ENCODE measurements at regions not wholly inside any gene's neighbourhood (a gene's known extent, or its start where the extent isn't known, plus 50 kb on each side); places are given as distances from the start of the nearest gene placed in this dataset.

GRCh38 chr6:159609652-159610178 lies 83.3 kb downstream of the SOD2 start:
- peaks cover 0 to 2% (median 1%) of the 10 kb centered on the region in 3 donors for H3K27me3 Mint-ChIP-seq (ENCODE audit: low read depth in 3 of 3)
- H3K9me3 Mint-ChIP-seq: peaks cover 3 to 10% (median 5%) of the 10 kb centered on the region in 7 donors
- no CpG with 5 or more reads among the region's 2 CpGs for WGBS (ENCODE audit: insufficient coverage)
- no peak overlapping the region for H3K27ac Mint-ChIP-seq
- H2AFZ ChIP-seq (ENCODE audit: insufficient read depth, low read depth, low read length, poor library complexity, severe bottlenecking): no peak overlapping the region
- H3K9me3 ChIP-seq (replicated peaks in 1 of 2; ENCODE audit: control insufficient read depth in 1 of 2, insufficient read depth in 1 of 2, low read length in 2 of 2): peaks cover 2 to 6% of the 10 kb centered on the region in 2 donors
- TF ChIP-seq CTCF (IDR thresholded peaks at IDR 0.05): no peak
- intact Hi-C loops (cut with micrococcal nuclease): no loop called here
- no peak overlapping the region for H3K4me2 ChIP-seq (replicated peaks; ENCODE audit: extremely low read depth, low read length, poor library complexity, severe bottlenecking)
- no peak overlapping the region for H3K4me3 Mint-ChIP-seq
- no peaks in the 10 kb centered on the region for H3K4me1 ChIP-seq (ENCODE audit: control insufficient read depth in 1 of 2, insufficient read depth in 2 of 2, low read length in 2 of 2)
- H3K4me3 ChIP-seq (replicated peaks in 1 of 3; ENCODE audit: low read depth in 2 of 3, low read length in 3 of 3): no peak overlapping the region
- H3K36me3 ChIP-seq (replicated peaks in 1 of 2; ENCODE audit: control insufficient read depth in 1 of 2, insufficient read depth in 2 of 2, low read length in 2 of 2): no peaks in the 10 kb centered on the region
- H4K20me1 ChIP-seq (ENCODE audit: insufficient read depth, low read length): no peaks in the 10 kb centered on the region
- H3K27ac ChIP-seq (ENCODE audit: low read depth in 1 of 2, low read length in 2 of 2): no peak overlapping the region
- H3K4me1 Mint-ChIP-seq: no peaks in the 10 kb centered on the region
- no peaks in the 10 kb centered on the region for H3K36me3 Mint-ChIP-seq
- no peaks in the 10 kb centered on the region for H3K79me2 ChIP-seq (ENCODE audit: insufficient read depth, low read length)
- DNase-seq: no peak
- H3K9ac ChIP-seq (ENCODE audit: insufficient read depth, low read length, poor library complexity, severe bottlenecking): no peak overlapping the region
- no peaks in the 10 kb centered on the region for H3K27me3 ChIP-seq (ENCODE audit: control insufficient read depth in 2 of 2, insufficient read depth in 2 of 2, low read length in 2 of 2)

- intact Hi-C loops (cut with micrococcal nuclease): no loop called here
- Mint-ChIP-seq H3K4me3 (no peak overlapping the region), H3K36me3 (no peaks in the 10 kb centered on the region), H3K27me3 (ENCODE audit: low read depth in 3 of 3) (peaks cover 0 to 1% (median 1%) of the 10 kb centered on the region in 3 donors), H3K27ac (no peak overlapping the region), H3K9me3 (peaks cover 0 to 8% (median 3%) of the 10 kb centered on the region in 7 donors), H3K4me1 (no peaks in the 10 kb centered on the region)
- H3K4me1 ChIP-seq (ENCODE audit: control insufficient read depth in 1 of 2, insufficient read depth in 2 of 2, low read length in 2 of 2): no peaks in the 10 kb centered on the region
- no peak overlapping the region for H3K4me2 ChIP-seq (replicated peaks; ENCODE audit: extremely low read depth, low read length, poor library complexity, severe bottlenecking)
- DNase-seq: no peak
- H4K20me1 ChIP-seq (ENCODE audit: insufficient read depth, low read length): no peaks in the 10 kb centered on the region
- H3K36me3 ChIP-seq (replicated peaks in 1 of 2; ENCODE audit: control insufficient read depth in 1 of 2, insufficient read depth in 2 of 2, low read length in 2 of 2): no peaks in the 10 kb centered on the region
- H3K4me3 ChIP-seq (replicated peaks in 1 of 3; ENCODE audit: low read depth in 2 of 3, low read length in 3 of 3): no peak overlapping the region
- H3K27me3 ChIP-seq (ENCODE audit: control insufficient read depth in 2 of 2, insufficient read depth in 2 of 2, low read length in 2 of 2): no peaks in the 10 kb centered on the region
- H3K9me3 ChIP-seq (replicated peaks in 1 of 2; ENCODE audit: control insufficient read depth in 1 of 2, insufficient read depth in 1 of 2, low read length in 2 of 2): peaks cover 0 to 5% of the 10 kb centered on the region in 2 donors
- no peaks in the 10 kb centered on the region for H3K79me2 ChIP-seq (ENCODE audit: insufficient read depth, low read length)
- H3K9ac ChIP-seq (ENCODE audit: insufficient read depth, low read length, poor library complexity, severe bottlenecking): no peak overlapping the region
- H3K27ac ChIP-seq (ENCODE audit: low read depth in 1 of 2, low read length in 2 of 2): no peak overlapping the region
- no peak for TF ChIP-seq CTCF (IDR thresholded peaks at IDR 0.05)
- 71% methylated on average over 2 of the region's 6 CpGs for WGBS (ENCODE audit: insufficient coverage)
- H2AFZ ChIP-seq (ENCODE audit: insufficient read depth, low read depth, low read length, poor library complexity, severe bottlenecking): no peak overlapping the region
Measured at GRCh38 chr6:159608961-159609651, 83.9 kb downstream of the SOD2 start.

Measured in CD14-positive monocyte (primary cell).